Astrocyte (in vitro differentiated cells and primary cell): ENCODE measurements at regions not wholly inside any gene's neighbourhood (a gene's known extent, or its start where the extent isn't known, plus 50 kb on each side); places are given as distances from the start of the nearest gene placed in this dataset.
"Not testable (repeated sequence)": the region's sequence is repeated elsewhere in the genome, so short reads cannot be mapped to it uniquely, and the experiment has no call there.

Experiments used
- EZH2 ChIP-seq: IDR thresholded peaks from 2 replicates; pipeline ENCODE4 v1.6.1; 2012; ENCODE audit warnings: mild to moderate bottlenecking, low read length, inconsistent platforms; ENCODE audit not compliant: insufficient read depth
- TF ChIP-seq, protein P1 (sequence below): IDR thresholded peaks from 2 replicates; pipeline ENCODE4 v1.5.1; 2011; ENCODE audit warnings: low read depth, mild to moderate bottlenecking, inconsistent platforms, low read length, moderate library complexity; ENCODE audit not compliant: insufficient read depth

DNA sequence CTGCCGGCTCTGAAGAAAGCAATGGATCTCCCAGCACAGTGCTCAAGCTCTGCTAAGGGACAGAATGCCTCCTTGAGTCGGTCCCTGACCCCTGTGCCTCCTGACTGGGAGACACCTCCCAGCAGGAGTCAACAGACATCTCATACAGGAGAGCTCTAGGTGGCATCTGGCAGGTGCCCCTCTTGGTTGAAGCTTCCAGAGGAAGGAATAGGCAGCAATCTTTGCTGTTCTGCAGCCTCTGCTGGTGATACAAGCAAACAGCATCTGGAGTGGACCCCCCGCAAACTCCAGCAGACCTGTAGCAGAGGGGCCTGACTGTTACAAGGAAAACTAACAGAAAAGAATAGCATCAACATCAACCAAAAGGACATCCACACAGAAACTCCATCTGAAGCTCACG lies 123.9 kb upstream of the GCFC2 start:
- TF ChIP-seq, protein P1, sequence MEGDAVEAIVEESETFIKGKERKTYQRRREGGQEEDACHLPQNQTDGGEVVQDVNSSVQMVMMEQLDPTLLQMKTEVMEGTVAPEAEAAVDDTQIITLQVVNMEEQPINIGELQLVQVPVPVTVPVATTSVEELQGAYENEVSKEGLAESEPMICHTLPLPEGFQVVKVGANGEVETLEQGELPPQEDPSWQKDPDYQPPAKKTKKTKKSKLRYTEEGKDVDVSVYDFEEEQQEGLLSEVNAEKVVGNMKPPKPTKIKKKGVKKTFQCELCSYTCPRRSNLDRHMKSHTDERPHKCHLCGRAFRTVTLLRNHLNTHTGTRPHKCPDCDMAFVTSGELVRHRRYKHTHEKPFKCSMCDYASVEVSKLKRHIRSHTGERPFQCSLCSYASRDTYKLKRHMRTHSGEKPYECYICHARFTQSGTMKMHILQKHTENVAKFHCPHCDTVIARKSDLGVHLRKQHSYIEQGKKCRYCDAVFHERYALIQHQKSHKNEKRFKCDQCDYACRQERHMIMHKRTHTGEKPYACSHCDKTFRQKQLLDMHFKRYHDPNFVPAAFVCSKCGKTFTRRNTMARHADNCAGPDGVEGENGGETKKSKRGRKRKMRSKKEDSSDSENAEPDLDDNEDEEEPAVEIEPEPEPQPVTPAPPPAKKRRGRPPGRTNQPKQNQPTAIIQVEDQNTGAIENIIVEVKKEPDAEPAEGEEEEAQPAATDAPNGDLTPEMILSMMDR: not testable (repeated sequence)
- TF ChIP-seq EZH2: not testable (repeated sequence)
